GM21529 (cell line): ENCODE measurements at regions not wholly inside any gene's neighbourhood (a gene's known extent, or its start where the extent isn't known, plus 50 kb on each side); places are given as distances from the start of the nearest gene placed in this dataset.
"Not testable (repeated sequence)": the region's sequence is repeated elsewhere in the genome, so short reads cannot be mapped to it uniquely, and the experiment has no call there.

ENCODE experiments used
- ATAC-seq: cut with Tn5 transposase; IDR thresholded peaks from one replicate; pipeline ENCODE4 v1.9.1; 2021; ENCODE audit not compliant: unreplicated experiment

- no peak for ATAC-seq
Measured at GRCh38 chr12:80045594-80045993, 53.7 kb upstream of the OTOGL start.

GRCh38 chr12:80044694-80045046 is 54.7 kb upstream of the OTOGL start:
- ATAC-seq: peak; percentile 45

DNA sequence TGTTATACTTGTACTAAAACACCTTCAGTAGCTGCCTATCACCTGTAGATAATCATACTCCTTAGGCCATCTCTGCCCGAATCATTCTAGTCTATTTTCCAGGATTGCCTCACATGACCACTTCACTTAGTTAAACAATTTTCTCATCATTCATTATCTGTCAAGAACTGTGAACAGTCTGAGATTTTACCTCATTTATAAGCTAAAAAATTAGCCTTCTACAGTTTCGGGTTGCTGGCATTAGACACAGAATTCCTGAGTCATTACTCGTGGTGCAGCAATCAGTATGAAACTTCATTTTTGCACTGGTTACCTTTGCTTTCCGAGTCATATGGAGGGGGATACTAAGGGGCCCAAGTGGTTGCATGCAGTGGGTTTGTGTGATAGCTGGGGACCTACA is 57.6 kb upstream of the OTOGL start:
- ATAC-seq: no peak

DNA sequence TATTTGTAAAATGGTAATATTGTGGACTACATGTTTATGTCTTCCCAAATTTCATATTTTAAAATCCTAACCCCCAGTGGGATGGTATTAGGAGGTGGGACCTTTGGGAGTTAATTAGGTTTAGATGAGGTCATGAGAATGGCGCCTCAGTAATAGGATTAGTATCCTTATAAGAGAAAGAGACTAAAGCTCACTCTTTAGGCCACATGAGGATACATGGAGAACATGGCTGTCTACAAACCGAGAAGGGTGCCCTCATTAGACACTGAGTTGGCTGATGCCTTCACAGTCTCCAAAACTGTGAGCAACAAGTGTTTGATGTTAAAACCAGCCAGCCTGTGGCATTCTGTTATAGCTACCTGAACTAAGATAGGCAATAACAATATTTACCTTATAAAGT is 58.3 kb upstream of the OTOGL start:
- no peak for ATAC-seq

DNA sequence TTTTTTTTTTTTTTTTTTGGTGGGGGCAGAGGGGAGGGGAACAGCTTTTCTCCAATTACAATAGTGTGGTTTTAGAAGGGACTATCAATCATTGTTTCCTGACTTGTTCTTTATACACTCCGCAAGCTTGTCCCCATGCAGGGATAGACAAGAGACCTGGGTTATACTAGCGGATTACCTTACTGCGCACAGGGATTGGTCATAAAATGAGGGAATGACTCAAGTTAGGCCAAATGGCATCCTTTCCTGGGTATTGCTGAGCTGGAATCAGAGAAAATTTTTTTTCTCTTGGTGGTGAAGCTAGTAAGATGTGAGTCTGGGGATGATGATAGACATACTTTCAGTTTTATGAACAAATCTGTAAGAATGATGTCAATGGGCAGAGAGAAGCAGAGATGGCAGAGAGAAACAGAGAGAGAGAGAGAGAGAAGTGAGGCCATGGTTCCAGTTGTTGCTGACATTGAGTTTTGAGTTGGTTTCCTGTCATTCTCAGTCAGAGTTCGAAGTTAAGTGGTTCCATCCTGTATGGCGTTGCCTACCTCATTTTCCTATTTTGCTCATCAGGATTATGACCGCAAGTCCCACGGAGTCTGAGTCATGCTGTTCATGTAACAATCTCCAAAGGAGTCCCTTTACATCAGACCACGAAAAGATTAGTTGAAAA is 59.1 kb upstream of the OTOGL start:
- no peak for ATAC-seq

GRCh38 chr12:80038062-80038560 is 61.2 kb upstream of the OTOGL start:
- no peak for ATAC-seq

GRCh38 chr12:80033448-80033847 is 65.9 kb upstream of the OTOGL start:
- ATAC-seq: no peak

GRCh38 chr12:80032946-80033345 is 66.4 kb upstream of the OTOGL start:
- no peak for ATAC-seq

DNA sequence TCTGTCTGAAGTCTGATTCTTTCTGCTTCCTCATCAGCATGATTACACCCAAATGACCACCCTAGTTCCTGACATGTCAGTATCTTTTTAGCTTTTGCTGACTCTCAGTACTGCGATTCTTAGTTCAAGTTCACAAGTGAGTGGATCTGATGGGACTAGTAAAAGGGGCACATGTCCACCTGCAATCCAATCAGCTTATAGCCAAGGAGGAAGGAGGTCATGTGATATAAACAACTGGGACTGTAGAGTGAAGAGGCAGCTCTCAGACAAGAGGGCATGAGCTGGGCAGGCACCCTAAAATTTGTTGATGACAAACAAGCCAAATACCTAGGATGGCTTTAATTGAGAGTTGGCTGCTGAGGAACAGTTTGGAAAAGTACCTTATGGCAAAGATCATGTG is 68.1 kb upstream of the OTOGL start:
- no peak for ATAC-seq

GRCh38 chr12:80025638-80026037 is 73.7 kb upstream of the OTOGL start:
- ATAC-seq: no peak

DNA sequence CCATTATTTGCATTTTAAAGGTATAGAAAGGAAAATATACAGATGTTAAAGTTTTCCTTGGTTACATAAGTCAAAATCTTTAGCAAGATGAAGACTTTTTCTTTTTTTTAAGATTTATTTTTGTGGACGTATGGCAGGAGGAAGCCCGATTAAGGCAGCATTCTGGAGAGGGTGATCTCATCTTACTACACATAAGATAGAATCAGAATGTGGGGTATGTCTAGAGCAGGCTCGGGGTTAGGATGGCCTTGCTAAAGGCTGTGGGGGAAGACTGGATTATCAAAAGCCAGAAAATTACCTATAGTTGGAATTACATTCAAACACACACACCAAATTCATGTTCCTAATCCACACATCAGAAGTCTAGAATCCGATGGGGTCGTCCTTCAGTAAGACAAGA is 79.6 kb upstream of the OTOGL start:
- no peak for ATAC-seq

GRCh38 chr12:80018119-80018518 is 81.2 kb upstream of the OTOGL start:
- ATAC-seq: no peak

DNA sequence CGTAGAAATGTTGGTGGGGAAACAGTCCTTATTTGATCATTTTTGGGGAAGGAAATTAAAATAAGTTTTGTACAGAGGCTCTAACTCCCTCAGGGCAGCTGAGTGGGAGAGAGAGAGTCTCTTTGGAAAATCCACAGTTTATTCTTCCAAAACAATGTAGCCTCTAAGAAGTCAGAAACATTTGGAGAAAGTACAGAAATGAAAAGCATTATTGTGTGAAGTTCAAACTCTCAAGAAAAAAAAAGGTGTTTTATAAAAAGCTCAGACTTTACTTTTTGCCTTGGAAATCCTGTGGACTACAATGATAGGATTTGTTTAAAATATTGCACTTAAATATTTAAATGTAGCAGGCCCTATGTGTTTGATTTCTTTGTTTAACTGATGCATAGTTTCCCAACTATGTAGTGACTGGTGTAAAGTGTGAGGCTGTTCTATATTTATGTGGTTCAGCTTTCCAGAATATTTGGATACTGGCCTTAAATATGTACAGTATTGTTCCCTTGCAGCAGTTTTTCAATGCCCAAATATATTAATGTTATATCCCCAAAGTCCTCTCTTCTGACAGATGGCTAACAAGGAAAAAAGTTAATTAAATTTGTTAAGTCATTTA is 82.0 kb upstream of the OTOGL start:
- ATAC-seq: no peak

DNA sequence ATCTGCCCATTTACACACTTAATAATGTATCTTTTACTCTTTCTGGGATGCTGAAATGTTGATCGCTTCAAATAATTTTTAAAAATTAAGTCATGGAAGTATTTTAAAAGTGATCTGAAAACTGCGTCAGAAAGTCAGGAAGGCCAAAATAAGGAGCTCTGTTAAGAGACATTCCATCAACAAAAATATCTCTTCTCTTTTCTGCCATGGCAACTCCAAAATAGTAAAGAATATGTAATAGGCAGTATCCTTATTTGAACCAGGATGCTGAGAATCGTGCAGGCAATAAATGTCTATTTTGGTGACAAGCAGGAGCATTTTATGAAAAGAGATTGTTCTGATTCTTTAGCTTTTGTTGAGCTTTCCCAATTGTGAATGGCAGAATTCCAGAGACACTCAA is 81.8 kb upstream of the PPP1R12A start:
- no peak for ATAC-seq

DNA sequence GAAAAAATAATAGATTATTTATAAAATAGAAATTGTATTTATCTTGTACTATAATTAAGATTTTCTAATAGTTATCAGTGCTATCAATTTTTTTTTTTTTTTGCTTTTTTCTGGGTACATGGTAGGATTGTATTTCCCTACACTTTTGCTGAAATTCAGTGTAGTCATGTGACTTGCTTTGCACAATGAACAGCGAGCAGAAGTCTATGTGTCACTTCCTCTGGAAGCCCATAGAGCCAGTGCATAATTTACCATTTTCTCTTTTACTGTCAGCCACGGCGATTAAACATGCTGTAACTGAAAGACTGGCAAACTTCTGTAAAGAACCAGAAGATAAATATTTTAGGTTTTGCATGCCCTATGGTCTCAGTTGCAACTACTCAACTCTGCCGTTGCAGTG is 80.8 kb upstream of the PPP1R12A start:
- no peak for ATAC-seq

- not testable (repeated sequence) for ATAC-seq
Measured at GRCh38 chr12:80003744-80004143, 68.8 kb upstream of the PPP1R12A start.

GRCh38 chr12:80001562-80001961 is 66.7 kb upstream of the PPP1R12A start:
- no peak for ATAC-seq

GRCh38 chr12:80000831-80001230 is 65.9 kb upstream of the PPP1R12A start:
- ATAC-seq: no peak

GRCh38 chr12:79998554-79998953 is 63.7 kb upstream of the PPP1R12A start:
- ATAC-seq: no peak

DNA sequence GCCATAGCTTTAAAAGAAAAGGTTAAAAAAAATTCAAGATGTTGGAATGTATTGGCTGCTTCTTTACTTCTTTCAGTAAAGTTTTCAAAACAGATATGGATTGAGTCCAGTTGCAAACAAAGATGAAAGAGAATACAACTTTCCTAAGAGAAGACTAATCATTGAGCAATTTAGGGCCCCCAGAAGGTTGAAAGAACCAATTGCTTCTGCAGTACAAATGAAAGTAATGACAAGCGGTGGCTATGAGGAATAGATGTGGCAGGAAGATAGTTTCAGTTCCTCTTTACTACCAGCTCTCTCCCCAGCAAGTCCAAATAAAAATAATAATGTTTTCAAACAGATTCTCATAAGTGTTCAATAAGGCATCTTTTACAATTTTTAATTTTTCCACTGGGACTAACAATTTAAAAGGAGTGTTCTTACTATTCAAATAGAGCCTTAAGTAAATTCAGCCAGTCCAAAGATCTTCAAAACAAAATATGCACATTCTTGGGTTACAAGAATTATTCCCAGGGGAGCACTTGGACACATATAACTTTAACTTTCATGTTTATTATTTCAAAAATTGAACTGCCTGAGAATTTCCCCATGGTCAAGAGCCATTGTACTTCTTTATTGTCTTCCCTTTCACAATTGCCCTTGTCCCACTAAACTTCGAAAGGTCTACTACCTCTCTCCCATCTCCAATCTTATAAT is 62.3 kb upstream of the PPP1R12A start:
- ATAC-seq: peak; percentile 100

DNA sequence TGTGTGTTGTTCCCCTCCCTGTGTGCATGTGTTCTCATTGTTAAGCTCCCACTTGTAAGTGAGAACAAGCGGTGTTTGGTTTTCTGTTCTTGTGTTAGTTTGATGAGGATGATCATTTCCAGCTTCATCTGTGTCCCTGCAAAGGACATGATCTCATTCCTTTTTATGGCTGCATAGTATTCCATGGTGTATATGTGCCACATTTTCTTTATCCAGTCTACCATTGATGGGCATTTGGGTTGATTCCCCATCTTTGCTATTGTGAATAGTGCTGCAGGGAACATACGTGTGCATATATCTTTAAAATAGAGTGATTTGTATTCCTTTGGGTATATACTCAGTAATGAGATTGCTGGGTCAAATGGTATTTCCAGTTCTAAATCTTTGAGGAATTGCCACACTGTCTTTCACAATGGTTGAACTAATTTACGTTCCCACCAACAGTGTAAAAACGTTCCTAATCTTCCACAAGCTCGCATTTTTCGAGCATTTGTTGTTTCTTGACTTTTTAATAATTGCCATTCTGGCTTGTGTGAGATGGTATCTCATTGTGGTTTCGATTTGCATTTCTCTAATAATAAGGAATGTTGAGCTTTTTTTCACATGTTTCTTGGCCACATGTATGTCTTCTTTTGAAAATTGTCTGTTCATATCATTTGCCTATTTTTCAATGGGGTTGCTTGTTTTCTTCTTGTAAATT is 60.6 kb upstream of the PPP1R12A start:
- not testable (repeated sequence) for ATAC-seq
